Left renal cortex interstitium (tissue), 4 donors: ENCODE measurements at regions not wholly inside any gene's neighbourhood (a gene's known extent, or its start where the extent isn't known, plus 50 kb on each side); places are given as distances from the start of the nearest gene placed in this dataset.

ENCODE experiments used
- DNase-seq, 4 donors: peaks; one replicate each; pipeline ENCODE4 v3.0.0-alpha.2; 2013; ENCODE audit warnings: low read depth in 4 of 4, low spot score in 2 of 4, missing footprints in 1 of 4

DNA sequence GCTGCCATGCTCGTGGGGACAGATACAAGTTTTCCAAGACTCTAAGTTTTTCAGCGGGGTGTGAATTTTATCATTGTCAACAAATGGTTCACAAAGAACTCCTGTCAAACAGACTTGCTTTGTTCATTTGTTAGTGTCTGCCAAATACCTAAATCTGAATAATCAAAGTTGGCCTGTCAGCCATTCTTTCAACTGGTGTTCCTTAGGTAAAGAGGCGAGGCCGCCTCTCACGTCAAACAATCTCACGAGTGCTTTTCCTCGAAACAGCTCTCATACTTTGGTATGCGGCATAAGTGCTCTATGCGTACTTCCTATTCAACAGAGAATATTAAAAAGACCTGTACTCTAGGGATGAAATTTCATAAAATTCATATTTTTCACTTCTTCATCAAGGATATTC lies 51.4 kb upstream of the KANK4 start:
- DNase-seq: no peak

DNA sequence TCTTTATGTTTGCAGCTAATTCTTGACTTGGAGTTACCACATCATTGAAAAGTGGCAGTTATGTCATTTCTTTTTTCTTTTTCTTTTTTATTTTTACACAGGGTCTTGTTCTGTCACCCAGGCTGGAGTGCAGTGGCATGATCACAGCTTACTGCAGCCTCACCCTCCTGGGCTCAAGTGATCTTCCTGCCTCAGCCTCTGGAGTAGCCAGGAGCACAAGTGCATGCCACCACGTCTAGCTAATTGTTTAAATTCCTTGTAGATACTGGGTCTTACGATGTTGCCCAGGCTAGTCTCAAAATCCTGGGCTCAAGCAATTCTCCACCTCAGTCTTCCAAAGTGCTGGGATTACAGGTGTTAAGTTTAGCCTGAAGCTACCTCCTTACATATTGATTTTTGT lies 52.1 kb upstream of the KANK4 start:
- DNase-seq: no peak

DNA sequence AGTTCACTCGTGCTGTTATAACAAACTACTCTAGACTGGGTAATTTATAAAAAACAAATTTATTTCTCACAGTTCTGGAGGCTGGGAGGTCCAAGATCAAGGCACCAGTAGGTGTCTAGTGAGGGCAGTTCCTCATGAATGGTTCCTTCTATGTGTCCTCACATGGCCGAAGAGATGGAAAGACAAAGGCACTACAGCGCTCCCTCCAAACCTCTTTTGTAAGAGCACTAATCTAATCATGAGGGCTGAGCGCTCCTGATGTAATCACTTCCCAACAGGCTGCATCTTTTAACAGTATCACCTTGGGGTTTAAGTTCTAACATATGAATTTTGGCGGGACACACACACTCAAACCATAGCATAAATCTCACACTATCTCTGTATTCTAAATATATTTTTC lies 54.0 kb upstream of the KANK4 start:
- no peak for DNase-seq

DNA sequence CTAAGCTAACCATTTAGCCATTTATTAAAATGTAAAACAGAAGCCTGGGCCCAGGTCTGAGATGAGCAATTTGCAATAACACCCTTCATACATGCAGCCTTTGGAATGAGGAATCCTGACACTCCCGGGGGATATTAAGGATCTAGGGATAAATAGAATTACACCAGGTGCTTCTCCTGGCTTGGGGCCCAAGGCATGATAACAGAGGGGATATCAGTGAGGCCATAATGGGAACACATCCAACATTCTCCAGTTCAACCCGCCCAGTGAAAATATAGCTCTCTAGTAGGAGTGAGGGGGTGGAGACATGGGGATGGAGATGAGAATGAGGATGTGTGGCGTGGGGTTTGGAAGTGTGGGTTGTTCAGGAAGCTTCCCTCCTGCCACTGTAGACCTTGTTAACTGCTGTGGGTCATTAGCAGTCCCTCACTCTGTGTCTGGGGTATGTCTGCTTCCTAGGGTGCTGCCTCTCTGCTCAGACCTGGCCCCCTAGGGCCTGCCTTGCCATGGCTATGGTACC lies 57.9 kb upstream of the KANK4 start:
- DNase-seq: no peak

DNA sequence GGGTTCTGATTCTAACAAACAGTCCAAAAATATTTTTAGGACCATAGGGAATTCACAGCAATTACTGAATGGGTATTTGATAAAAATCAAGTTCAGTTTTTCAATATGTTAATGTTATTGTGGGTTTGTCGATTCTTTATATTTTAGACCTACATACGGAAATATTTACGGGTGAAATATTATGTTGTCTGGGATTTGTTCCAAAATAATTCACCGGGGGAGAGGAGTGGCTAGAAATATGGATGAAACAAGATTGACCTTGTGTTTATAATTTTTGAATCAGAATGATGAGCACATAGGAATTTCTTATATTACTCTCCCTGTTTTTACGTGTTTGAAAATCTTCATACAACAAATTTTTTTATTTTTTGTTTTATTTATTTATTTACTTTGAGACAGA lies 56.7 kb upstream of the USP1 start:
- no peak for DNase-seq

DNA sequence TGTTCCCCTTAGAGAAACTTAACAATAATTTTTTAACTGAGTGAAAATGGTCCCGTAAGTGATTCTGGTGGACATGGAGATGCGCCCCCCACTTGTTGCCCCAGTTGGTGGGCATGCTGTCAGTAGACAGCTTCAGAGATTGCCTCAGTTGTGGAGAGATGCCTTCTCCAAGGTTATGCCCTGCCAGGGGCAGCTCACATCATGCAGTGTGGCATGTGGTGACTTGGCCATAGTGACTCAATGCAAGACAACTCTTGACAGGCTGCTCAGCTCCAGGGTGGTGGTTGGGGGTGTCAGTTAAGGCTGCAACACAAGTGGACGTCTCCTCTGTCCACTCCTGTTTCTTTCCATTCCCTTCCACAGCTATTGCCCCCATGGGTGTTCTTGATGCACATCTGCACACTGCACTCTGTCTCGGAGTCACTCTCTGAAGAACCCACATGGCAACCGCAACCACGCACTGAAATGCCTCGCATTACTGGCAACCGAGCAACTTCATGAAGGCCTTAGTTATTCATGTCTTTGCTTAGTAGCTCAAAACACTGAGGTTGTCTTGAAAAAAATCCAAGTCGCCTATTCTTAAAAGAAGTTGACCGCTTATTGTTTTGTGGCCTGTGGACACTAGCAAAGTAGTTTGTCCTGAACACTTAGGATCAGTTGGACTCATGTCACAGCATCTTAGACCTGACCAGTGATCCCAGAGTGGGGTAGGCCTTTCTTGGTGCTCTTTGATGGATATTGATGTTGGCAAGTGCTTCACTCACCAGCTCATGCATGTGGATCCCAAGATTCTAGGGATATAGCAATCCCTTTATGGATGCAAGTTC lies 54.8 kb upstream of the USP1 start:
- DNase-seq: no peak

DNA sequence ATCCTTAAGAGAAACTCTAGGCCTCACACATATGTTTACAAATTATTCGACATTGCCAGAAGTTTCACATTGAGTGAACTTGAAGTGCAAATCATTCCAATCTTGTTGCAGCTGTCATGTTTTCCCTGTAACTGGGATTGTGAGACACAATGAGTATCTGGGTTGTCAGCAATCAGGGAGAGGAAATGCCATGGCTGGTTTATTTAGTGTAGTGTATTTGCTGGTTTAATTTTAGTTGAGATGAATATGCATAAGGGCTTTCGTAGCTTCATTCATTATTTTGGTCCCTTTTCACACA lies 54.2 kb upstream of the USP1 start:
- no peak for DNase-seq

- peak in 2 of 4 donors; percentile 35 to 70 for DNase-seq
These were observed 52.4 kb upstream of the USP1 start for GRCh38 chr1:62384276-62385005.

GRCh38 chr1:62385923-62386322 lies 50.9 kb upstream of the USP1 start:
- no peak for DNase-seq

DNA sequence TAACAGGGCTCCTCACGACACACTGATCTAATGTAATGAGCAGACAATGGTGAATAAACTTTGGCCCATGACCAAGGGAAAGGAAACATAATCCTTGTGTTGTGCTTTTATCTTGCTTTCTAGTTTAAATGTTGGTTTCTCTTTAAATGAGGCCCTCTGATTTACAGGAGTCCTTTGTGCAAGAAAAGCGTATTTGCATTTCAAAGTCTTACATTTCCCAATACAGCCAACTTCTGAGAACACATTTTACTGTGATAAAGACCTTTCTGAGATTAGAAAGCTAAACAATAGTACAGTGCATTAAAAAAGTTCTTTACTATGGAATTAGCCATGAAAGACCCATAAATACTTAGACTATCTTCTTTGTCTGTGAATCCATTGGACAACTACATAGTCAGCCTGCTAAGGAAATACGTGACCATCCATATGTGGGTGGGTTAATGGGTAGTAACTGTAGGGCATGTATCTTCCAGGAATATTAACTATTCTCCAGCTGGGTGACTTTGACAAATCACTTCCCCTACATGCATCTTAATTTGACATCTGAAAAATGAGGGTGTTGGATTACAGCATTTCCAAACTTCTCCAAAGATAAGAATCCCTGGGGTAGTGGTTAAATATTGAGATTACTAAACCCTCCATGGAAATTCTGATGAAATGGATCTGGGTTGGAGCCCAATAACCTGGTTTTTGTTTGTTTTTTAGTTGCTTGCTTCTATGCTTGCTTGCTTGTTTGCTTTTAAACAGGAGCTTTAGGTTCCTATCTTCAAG lies 50.3 kb upstream of the USP1 start:
- no peak for DNase-seq
